IPS-NIHi7 (cell line): ENCODE measurements at regions not wholly inside any gene's neighbourhood (a gene's known extent, or its start where the extent isn't known, plus 50 kb on each side); places are given as distances from the start of the nearest gene placed in this dataset.
"Not testable (repeated sequence)": the region's sequence is repeated elsewhere in the genome, so short reads cannot be mapped to it uniquely, and the experiment has no call there.

Source experiments
- DNase-seq: peaks from one replicate; pipeline ENCODE4 v3.0.0; 2012; ENCODE audit warnings: mixed read lengths; ENCODE audit errors: extremely low spot score

GRCh38 chr11:21723678-21724077 lies 469.2 kb upstream of the ANO5 start:
- no peak for DNase-seq

DNA sequence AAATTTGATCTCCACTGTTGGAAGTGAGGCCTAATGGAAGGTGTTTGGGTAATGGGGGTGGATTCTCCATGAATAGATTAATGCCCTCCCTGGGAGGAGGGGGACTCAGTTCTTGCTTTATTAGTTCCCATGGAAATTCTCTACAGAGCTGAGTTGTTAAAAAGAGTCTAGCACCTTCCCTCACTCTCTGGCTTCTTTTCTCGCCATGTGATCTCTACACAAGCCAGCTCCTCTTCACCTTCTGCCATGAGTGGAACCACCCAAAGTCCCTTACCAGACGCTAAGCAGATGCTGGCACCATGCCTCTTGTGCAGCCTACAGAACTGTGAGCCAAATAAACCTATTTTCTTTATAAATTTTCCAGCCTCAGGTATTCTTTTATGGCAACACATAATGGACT lies 465.8 kb upstream of the ANO5 start:
- no peak for DNase-seq

DNA sequence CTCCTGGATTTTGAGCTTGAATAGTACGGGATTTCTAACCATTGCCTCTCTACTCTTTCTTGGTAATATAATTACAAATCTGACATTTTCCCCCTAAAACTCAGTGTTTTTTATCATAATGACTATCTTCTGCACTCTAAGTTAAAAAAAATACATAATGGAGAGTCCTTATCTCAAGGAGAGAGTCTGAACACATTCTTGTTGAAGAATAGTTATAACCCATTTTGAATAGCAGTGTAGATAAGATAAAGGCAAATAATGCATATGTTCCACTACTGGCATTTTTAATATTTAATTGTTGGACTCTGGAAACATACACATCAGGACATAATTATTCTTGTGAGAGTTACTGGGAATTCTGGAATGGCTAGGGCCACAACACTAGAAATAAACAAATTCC lies 456.5 kb upstream of the ANO5 start:
- no peak for DNase-seq

DNA sequence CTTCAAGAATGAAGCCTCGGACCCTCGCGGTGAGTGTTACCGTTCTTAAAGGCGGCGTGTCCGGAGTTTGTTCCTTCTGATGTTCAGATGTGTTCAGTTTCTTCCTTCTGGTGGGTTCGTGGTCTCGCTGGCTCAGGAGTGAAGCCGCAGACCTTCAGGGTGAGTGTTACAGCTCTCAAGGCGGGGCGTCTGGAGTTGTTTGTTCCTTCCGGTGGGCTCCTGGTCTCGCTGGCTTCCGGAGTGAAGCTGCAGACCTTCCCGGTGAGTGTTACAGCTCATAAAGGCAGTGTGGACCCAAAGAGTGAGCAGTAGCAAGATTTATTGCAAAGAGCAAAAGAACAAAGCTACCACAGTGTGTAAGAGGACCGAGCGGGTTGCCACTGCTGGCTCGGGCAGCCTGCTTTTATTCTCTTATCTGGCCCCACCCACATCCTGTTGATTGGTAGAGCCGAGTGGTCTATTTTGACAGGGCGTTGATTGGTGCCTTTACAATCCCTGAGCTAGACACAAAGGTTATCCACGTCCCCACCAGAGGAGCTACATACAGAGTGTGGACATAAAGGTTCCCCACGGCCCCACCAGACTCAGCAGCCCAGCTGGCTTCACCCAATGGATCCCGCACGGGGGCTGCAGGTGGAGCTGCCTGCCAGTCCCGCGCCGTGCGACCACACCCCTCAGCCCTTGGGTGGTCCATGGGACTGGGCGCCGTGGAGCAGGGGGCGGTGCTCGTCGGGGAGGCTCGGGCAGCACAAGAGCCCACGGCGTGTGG lies 440.2 kb upstream of the ANO5 start:
- DNase-seq: not testable (repeated sequence)

GRCh38 chr11:21753244-21753767 lies 439.6 kb upstream of the ANO5 start:
- DNase-seq: not testable (repeated sequence)

DNA sequence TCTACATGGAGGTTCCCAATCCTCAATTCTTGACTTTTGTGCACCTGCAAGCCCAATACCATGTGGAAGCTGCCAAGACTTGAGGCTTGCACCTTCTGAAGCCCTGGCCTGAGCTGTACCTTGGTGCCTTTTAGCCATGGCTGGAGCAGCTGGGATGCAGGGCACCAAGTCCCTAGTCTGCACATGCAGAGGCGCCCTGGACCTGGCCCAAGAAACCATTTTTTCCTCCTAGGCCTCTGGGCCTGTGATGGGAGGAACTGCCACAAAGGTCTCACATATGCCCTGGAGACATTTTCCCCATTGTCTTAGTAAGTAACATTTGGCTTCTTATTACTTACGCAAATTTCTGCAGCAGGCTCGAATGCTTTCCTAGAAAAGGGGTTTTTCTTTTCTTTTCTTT lies 431.9 kb upstream of the ANO5 start:
- DNase-seq: no peak

- no peak for DNase-seq
These were observed 424.5 kb upstream of the ANO5 start for GRCh38 chr11:21768388-21768787.

DNA sequence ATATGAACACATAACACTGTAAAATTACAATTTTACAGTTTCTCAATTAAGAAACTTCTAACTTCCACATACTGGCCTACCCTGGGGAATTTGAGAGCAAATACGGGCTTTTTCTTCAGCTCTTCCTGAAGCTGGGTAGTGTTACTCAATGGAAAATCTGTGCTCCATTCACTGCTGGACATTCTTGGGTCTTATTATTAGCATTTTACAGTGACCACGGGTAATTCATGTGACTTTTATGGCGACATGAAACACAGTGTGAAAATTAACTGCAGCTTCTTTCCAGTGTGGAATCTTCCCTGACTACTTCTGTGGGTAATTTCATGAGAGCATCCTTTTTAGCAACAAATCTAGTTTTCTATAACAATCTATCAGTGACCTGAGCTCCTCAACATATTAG lies 423.7 kb upstream of the ANO5 start:
- DNase-seq: no peak

- no peak for DNase-seq
These were observed 421.8 kb upstream of the ANO5 start for GRCh38 chr11:21771097-21771496.

DNA sequence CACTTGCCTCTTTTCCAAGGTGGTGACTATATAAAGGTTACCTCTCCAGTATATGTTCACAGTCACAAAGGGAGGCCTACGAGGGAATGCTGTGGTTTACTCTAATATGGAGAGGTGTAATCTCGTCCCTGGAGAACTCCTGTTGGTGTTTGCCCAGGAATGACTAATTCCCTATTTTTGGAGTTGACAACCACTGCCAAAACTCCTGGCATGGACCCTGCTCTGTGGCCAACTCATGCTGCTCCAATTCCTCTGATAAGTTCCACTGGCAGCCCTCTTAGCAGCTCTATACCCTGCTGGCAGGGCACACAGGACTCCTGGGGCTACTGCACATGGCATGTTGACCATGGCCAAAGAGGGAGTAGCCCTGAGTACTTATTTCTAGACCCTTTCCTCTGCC lies 418.7 kb upstream of the ANO5 start:
- no peak for DNase-seq

DNA sequence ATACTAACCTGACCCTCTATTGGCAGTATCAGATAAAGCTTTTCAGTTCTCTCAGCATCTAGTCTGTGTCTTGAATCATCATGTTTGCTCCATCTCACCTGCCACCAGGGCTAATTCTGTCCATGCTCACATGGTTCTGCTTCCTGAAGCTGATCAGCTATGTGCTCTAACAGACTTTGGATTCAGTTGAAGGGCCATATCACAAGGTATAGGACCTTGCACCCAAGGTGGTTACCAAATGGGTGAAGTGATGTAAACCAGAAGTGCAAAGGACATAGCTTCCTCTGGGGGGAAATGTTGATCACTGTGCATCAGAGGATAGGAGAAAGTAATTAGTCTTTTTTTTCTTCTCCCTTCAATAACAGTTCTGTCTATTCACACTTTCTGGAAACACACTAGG lies 417.0 kb upstream of the ANO5 start:
- no peak for DNase-seq

DNA sequence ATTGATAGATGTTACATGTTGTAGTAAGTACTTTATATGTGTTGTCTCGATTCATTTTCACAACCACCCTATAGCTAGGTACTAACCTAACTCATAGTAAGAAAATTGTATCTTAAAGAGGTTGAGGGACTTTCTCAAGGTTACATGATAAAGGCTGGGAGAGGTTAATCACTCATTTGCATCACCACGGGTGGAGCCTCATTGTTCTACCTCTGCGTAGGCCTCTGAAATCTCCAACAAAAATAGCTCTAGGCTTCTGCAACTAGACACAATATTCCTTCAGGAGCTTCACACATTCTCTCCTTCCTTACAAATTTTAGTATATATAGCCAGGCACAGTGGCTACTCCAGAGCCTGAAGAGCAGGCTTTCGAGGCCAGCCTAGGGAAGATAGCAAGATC lies 408.9 kb upstream of the ANO5 start:
- no peak for DNase-seq

DNA sequence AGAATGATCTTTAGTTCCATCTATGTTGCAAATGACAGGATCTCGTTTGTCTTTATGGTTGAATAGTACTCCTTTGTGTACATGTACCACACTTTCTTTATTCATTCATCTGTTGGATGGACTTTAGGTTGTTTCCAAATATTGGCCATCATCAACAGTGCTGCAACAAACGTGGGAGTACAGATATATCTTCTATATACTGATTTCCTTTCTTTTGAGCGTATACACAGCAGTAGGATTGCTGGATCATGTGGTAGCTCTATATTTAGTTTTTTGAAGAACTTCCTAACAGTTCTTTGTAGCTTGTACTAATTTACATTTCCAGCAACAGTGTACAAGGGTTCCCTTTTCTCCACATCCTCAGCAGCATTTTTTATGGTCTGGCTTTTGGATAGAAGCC lies 407.5 kb upstream of the ANO5 start:
- no peak for DNase-seq

- no peak for DNase-seq
These were observed 398.6 kb upstream of the ANO5 start for GRCh38 chr11:21794306-21794705.

DNA sequence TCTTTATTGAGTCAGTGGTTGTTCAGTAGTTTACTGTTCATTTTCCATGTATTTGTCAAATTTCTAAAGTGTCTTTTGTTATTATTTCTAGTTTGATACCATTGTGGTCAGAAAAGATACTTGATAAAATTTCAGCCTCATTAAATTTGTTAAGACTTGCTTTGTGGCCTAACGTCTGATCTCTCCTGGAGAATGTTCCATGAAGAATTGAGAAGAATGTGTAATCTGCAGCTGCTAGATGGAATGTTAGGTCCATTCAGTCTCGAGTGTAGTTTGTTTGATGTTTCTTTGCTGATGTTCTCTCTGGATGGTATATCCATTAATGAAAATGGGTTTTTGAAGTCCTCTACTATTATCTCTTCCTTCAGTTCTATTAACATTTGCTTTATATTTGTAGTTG lies 394.7 kb upstream of the ANO5 start:
- no peak for DNase-seq

GRCh38 chr11:21804523-21804922 lies 388.4 kb upstream of the ANO5 start:
- not testable (repeated sequence) for DNase-seq

GRCh38 chr11:21806508-21806907 lies 386.4 kb upstream of the ANO5 start:
- DNase-seq: no peak

GRCh38 chr11:21806947-21807346 lies 385.9 kb upstream of the ANO5 start:
- no peak for DNase-seq

GRCh38 chr11:21807350-21807749 lies 385.5 kb upstream of the ANO5 start:
- no peak for DNase-seq

GRCh38 chr11:21810650-21811049 lies 382.2 kb upstream of the ANO5 start:
- no peak for DNase-seq

DNA sequence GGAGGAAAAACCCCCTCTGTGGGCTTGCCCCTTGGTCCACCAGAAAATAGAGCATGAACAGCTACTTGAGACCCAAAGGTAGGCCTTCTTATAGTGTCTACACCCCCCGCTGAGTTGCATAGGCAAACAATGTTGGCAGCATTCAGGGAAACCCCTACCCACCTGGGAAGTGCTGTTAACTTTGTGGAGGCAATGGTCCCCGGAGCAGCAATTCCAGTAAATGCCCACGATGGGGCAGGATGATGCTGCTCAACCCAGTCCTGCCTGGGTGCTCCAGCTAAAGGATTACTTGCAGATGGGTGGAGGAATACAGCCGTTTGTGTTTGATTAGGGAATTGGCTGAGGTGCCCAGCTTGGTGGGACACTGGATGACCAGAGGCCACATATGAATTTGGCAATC lies 381.3 kb upstream of the ANO5 start:
- DNase-seq: no peak

- no peak for DNase-seq
These were observed 378.7 kb upstream of the ANO5 start for GRCh38 chr11:21814169-21814568.

- no peak for DNase-seq
These were observed 375.2 kb upstream of the ANO5 start for GRCh38 chr11:21817696-21818095.

DNA sequence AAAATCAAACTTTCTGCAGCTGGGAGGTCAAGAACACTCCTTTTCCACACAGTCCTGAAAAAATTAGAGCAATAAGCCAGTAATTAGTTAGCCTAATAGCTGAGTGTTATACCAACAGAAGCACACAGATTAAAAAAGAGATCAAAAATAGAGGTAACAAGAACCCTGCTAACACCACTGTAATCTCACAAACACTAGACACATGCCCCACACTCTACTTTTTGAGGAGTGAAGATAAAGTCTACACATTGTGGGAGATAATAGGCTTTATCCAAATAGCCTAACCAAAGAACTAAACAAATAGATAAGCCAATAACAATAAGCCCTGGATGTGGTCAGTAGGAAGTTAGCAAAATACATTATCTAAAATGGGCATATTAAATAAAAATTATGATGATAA lies 372.7 kb upstream of the ANO5 start:
- no peak for DNase-seq
